Activated naive CD4-positive, alpha-beta T cell treated with anti-CD3 and anti-CD28 coated beads, Interleukin-2, amount 50 U/mL, for 24 hours (primary cell): ENCODE measurements at regions not wholly inside any gene's neighbourhood (a gene's known extent, or its start where the extent isn't known, plus 50 kb on each side); places are given as distances from the start of the nearest gene placed in this dataset.

ENCODE experiments used
- H3K27ac Mint-ChIP-seq: one replicate; pipeline ENCODE4 v1.8.0; 2021; ENCODE audit warnings: mild to moderate bottlenecking, mixed read lengths
- H3K27me3 Mint-ChIP-seq: one replicate; pipeline ENCODE4 v1.8.0; 2021; ENCODE audit warnings: mixed read lengths
- H3K36me3 Mint-ChIP-seq: one replicate; pipeline ENCODE4 v1.8.0; 2021; ENCODE audit warnings: mixed read lengths
- H3K4me1 Mint-ChIP-seq: one replicate; pipeline ENCODE4 v1.8.0; 2021; ENCODE audit warnings: mixed read lengths
- H3K4me3 Mint-ChIP-seq: one replicate; pipeline ENCODE4 v1.8.0; 2021; ENCODE audit warnings: mild to moderate bottlenecking, mixed read lengths
- H3K9me3 Mint-ChIP-seq: one replicate; pipeline ENCODE4 v1.8.0; 2021; ENCODE audit warnings: mixed read lengths

GRCh38 chr2:13067508-13067907, 350.8 kb downstream of the TRIB2 start:
- no peaks in the 10 kb centered on the region for H3K9me3 Mint-ChIP-seq
- no peaks in the 10 kb centered on the region for H3K4me1 Mint-ChIP-seq
- no peak overlapping the region for H3K4me3 Mint-ChIP-seq
- no peaks in the 10 kb centered on the region for H3K36me3 Mint-ChIP-seq
- H3K27ac Mint-ChIP-seq: no peak overlapping the region
- peaks cover 34% of the 10 kb centered on the region for H3K27me3 Mint-ChIP-seq

- Mint-ChIP-seq H3K4me3 (no peak overlapping the region), H3K36me3 (no peaks in the 10 kb centered on the region), H3K27ac (no peak overlapping the region), H3K27me3 (peaks cover 11% of the 10 kb centered on the region), H3K9me3 (peaks cover 2% of the 10 kb centered on the region), H3K4me1 (no peaks in the 10 kb centered on the region)
Observed at GRCh38 chr2:13089971-13090370, 373.2 kb downstream of the TRIB2 start.

GRCh38 chr2:13091455-13091854, 374.7 kb downstream of the TRIB2 start:
- Mint-ChIP-seq H3K9me3 (peaks cover 5% of the 10 kb centered on the region), H3K36me3 (no peaks in the 10 kb centered on the region), H3K4me3 (no peak overlapping the region), H3K27me3 (peaks cover 21% of the 10 kb centered on the region), H3K4me1 (no peaks in the 10 kb centered on the region), H3K27ac (no peak overlapping the region)

GRCh38 chr2:13091861-13092378, 375.2 kb downstream of the TRIB2 start:
- Mint-ChIP-seq H3K27me3 (peaks cover 22% of the 10 kb centered on the region), H3K27ac (no peak overlapping the region), H3K9me3 (peaks cover 5% of the 10 kb centered on the region), H3K4me3 (no peak overlapping the region), H3K4me1 (no peaks in the 10 kb centered on the region), H3K36me3 (no peaks in the 10 kb centered on the region)

GRCh38 chr2:13093416-13093991, 376.8 kb downstream of the TRIB2 start:
- H3K4me1 Mint-ChIP-seq: no peaks in the 10 kb centered on the region
- no peak overlapping the region for H3K4me3 Mint-ChIP-seq
- H3K36me3 Mint-ChIP-seq: no peaks in the 10 kb centered on the region
- no peak overlapping the region for H3K27ac Mint-ChIP-seq
- H3K9me3 Mint-ChIP-seq: peaks cover 5% of the 10 kb centered on the region
- peaks cover 21% of the 10 kb centered on the region for H3K27me3 Mint-ChIP-seq

GRCh38 chr2:13102397-13103063, 385.8 kb downstream of the TRIB2 start:
- H3K36me3 Mint-ChIP-seq: no peaks in the 10 kb centered on the region
- no peak overlapping the region for H3K4me3 Mint-ChIP-seq
- peaks cover 13% of the 10 kb centered on the region for H3K27me3 Mint-ChIP-seq
- peaks cover 10% of the 10 kb centered on the region for H3K9me3 Mint-ChIP-seq
- no peak overlapping the region for H3K27ac Mint-ChIP-seq
- H3K4me1 Mint-ChIP-seq: no peaks in the 10 kb centered on the region

GRCh38 chr2:13103151-13103550, 386.4 kb downstream of the TRIB2 start:
- Mint-ChIP-seq H3K4me3 (no peak overlapping the region), H3K4me1 (no peaks in the 10 kb centered on the region), H3K36me3 (no peaks in the 10 kb centered on the region), H3K27me3 (peaks cover 14% of the 10 kb centered on the region), H3K27ac (no peak overlapping the region), H3K9me3 (peaks cover 10% of the 10 kb centered on the region)

GRCh38 chr2:13103778-13104493, 387.2 kb downstream of the TRIB2 start:
- Mint-ChIP-seq H3K36me3 (no peaks in the 10 kb centered on the region), H3K9me3 (peaks cover 10% of the 10 kb centered on the region), H3K27me3 (peaks cover 16% of the 10 kb centered on the region), H3K4me1 (no peaks in the 10 kb centered on the region), H3K4me3 (no peak overlapping the region), H3K27ac (no peak overlapping the region)

- Mint-ChIP-seq H3K36me3 (no peaks in the 10 kb centered on the region), H3K4me1 (no peaks in the 10 kb centered on the region), H3K9me3 (peaks cover 3% of the 10 kb centered on the region), H3K27me3 (peaks cover 9% of the 10 kb centered on the region), H3K27ac (no peak overlapping the region), H3K4me3 (no peak overlapping the region)
Observed at GRCh38 chr2:13104723-13105122, 388.0 kb downstream of the TRIB2 start.

GRCh38 chr2:13106302-13106701, 389.6 kb downstream of the TRIB2 start:
- no peaks in the 10 kb centered on the region for H3K4me1 Mint-ChIP-seq
- H3K36me3 Mint-ChIP-seq: no peaks in the 10 kb centered on the region
- H3K4me3 Mint-ChIP-seq: no peak overlapping the region
- H3K27me3 Mint-ChIP-seq: peaks cover 12% of the 10 kb centered on the region
- no peak overlapping the region for H3K27ac Mint-ChIP-seq
- H3K9me3 Mint-ChIP-seq: no peaks in the 10 kb centered on the region

GRCh38 chr2:13109516-13109915, 392.8 kb downstream of the TRIB2 start:
- H3K4me1 Mint-ChIP-seq: no peaks in the 10 kb centered on the region
- no peak overlapping the region for H3K4me3 Mint-ChIP-seq
- H3K27me3 Mint-ChIP-seq: peaks cover 15% of the 10 kb centered on the region

GRCh38 chr2:13110825-13111224, 394.1 kb downstream of the TRIB2 start:
- no peak overlapping the region for H3K27ac Mint-ChIP-seq
- no peak overlapping the region for H3K4me3 Mint-ChIP-seq
- no peaks in the 10 kb centered on the region for H3K9me3 Mint-ChIP-seq
- H3K4me1 Mint-ChIP-seq: no peaks in the 10 kb centered on the region
- H3K36me3 Mint-ChIP-seq: no peaks in the 10 kb centered on the region
- peaks cover 15% of the 10 kb centered on the region for H3K27me3 Mint-ChIP-seq

More at GRCh38 chr2:13109516-13109915, 392.8 kb downstream of the TRIB2 start:
- H3K27ac Mint-ChIP-seq: no peak overlapping the region
- H3K9me3 Mint-ChIP-seq: no peaks in the 10 kb centered on the region
- no peaks in the 10 kb centered on the region for H3K36me3 Mint-ChIP-seq

- peaks cover 13% of the 10 kb centered on the region for H3K27me3 Mint-ChIP-seq
- no peaks in the 10 kb centered on the region for H3K9me3 Mint-ChIP-seq
- no peak overlapping the region for H3K27ac Mint-ChIP-seq
- no peaks in the 10 kb centered on the region for H3K36me3 Mint-ChIP-seq
- no peak overlapping the region for H3K4me3 Mint-ChIP-seq
- H3K4me1 Mint-ChIP-seq: no peaks in the 10 kb centered on the region
Observed at GRCh38 chr2:13113002-13113401, 396.3 kb downstream of the TRIB2 start.

GRCh38 chr2:13114391-13114790, 397.7 kb downstream of the TRIB2 start:
- no peak overlapping the region for H3K4me3 Mint-ChIP-seq
- H3K9me3 Mint-ChIP-seq: no peaks in the 10 kb centered on the region
- no peaks in the 10 kb centered on the region for H3K4me1 Mint-ChIP-seq
- no peaks in the 10 kb centered on the region for H3K36me3 Mint-ChIP-seq
- no peak overlapping the region for H3K27ac Mint-ChIP-seq
- peaks cover 10% of the 10 kb centered on the region for H3K27me3 Mint-ChIP-seq

- no peaks in the 10 kb centered on the region for H3K36me3 Mint-ChIP-seq
- H3K27me3 Mint-ChIP-seq: peaks cover 8% of the 10 kb centered on the region
Observed at GRCh38 chr2:13115643-13116042, 398.9 kb downstream of the TRIB2 start.

GRCh38 chr2:13121096-13121495, 404.4 kb downstream of the TRIB2 start:
- Mint-ChIP-seq H3K9me3 (no peaks in the 10 kb centered on the region), H3K4me3 (no peak overlapping the region), H3K36me3 (no peaks in the 10 kb centered on the region), H3K4me1 (no peaks in the 10 kb centered on the region), H3K27ac (no peak overlapping the region), H3K27me3 (peaks cover 3% of the 10 kb centered on the region)

More at GRCh38 chr2:13115643-13116042, 398.9 kb downstream of the TRIB2 start:
- Mint-ChIP-seq H3K9me3 (no peaks in the 10 kb centered on the region), H3K27ac (no peak overlapping the region), H3K4me3 (no peak overlapping the region), H3K4me1 (no peaks in the 10 kb centered on the region)
